Smooth muscle cell (in vitro differentiated cells): ENCODE measurements at regions not wholly inside any gene's neighbourhood (a gene's known extent, or its start where the extent isn't known, plus 50 kb on each side); places are given as distances from the start of the nearest gene placed in this dataset.

Source experiments
- DNase-seq: peaks from one replicate; lab custom pipeline; 2025; ENCODE audit not compliant: unreplicated experiment; lab: John Stamatoyannopoulos, UW
- H2AFZ ChIP-seq: fragments of 200-600 bp; sonication (generic); 2 replicates; pipeline ENCODE4 v1.6.0; 2016; ENCODE audit warnings: antibody characterized with exemption, low read depth, mild to moderate bottlenecking
- H3F3A ChIP-seq: fragments of 200-600 bp; sonication (generic); 2 replicates; pipeline ENCODE4 v1.6.0; 2017; ENCODE audit warnings: antibody characterized with exemption, low read depth
- H3K27ac ChIP-seq: fragments of 200-600 bp; sonication (generic); 2 replicates; pipeline ENCODE4 v1.5.1; 2016; ENCODE audit warnings: low read depth, mild to moderate bottlenecking
- H3K27me3 ChIP-seq: fragments of 200-600 bp; sonication (generic); 2 replicates; pipeline ENCODE4 v1.6.1; 2016; ENCODE audit warnings: low read depth, mild to moderate bottlenecking
- H3K36me3 ChIP-seq: fragments of 200-600 bp; sonication (generic); 2 replicates; pipeline ENCODE4 v1.5.1; 2016; ENCODE audit warnings: low read depth
- H3K4me1 ChIP-seq: fragments of 200-600 bp; sonication (generic); 2 replicates; pipeline ENCODE4 v1.5.1; 2016; ENCODE audit warnings: low read depth
- H3K4me2 ChIP-seq: fragments of 200-600 bp; sonication (generic); 2 replicates; pipeline ENCODE4 v1.6.0; 2016; ENCODE audit warnings: mild to moderate bottlenecking
- H3K4me3 ChIP-seq: fragments of 200-600 bp; sonication (generic); 2 replicates; pipeline ENCODE4 v1.5.1; 2016; ENCODE audit warnings: mild to moderate bottlenecking
- H3K79me2 ChIP-seq: fragments of 200-600 bp; sonication (generic); 2 replicates; pipeline ENCODE4 v1.6.0; 2016; ENCODE audit warnings: low read depth, mild to moderate bottlenecking
- H3K9ac ChIP-seq: fragments of 200-600 bp; sonication (generic); 2 replicates; pipeline ENCODE4 v1.6.0; 2016; ENCODE audit warnings: low read depth
- H3K9me3 ChIP-seq: fragments of 200-600 bp; sonication (generic); replicated peaks from 2 replicates; pipeline ENCODE4 v1.5.1; 2016; ENCODE audit warnings: low read depth
- H4K20me1 ChIP-seq: fragments of 200-600 bp; sonication (generic); 2 replicates; pipeline ENCODE4 v1.6.0; 2016; ENCODE audit warnings: low read depth
- WGBS: methylation state at CpG from one replicate; pipeline ENCODE4 v1.1.7; 2016; ENCODE audit warnings: low lambda C conversion rate; 5-methylcytosine and 5-hydroxymethylcytosine counted together
- TF ChIP-seq, protein P1 (sequence below): fragments of 200-600 bp; sonication (generic); IDR thresholded peaks from 2 replicates; pipeline ENCODE4 v1.5.1; 2017; ENCODE audit warnings: borderline replicate concordance, mild to moderate bottlenecking, antibody characterized with exemption; ENCODE audit not compliant: insufficient read depth, poor library complexity, severe bottlenecking

- Histone ChIP-seq H3K4me1 (peaks cover 11% of the 10 kb centered on the region), H3K9ac (no peak overlapping the region), H3K9me3 (no peaks in the 10 kb centered on the region), H3K27me3 (no peaks in the 10 kb centered on the region), H3F3A (peaks cover 7% of the 10 kb centered on the region), H3K79me2 (no peaks in the 10 kb centered on the region), H3K4me2 (peak overlapping the region; percentile 6), H3K36me3 (no peaks in the 10 kb centered on the region), H4K20me1 (no peaks in the 10 kb centered on the region), H2AFZ (no peak overlapping the region), H3K4me3 (no peak overlapping the region), H3K27ac (peak overlapping the region; percentile 59)
- TF ChIP-seq, protein P1, sequence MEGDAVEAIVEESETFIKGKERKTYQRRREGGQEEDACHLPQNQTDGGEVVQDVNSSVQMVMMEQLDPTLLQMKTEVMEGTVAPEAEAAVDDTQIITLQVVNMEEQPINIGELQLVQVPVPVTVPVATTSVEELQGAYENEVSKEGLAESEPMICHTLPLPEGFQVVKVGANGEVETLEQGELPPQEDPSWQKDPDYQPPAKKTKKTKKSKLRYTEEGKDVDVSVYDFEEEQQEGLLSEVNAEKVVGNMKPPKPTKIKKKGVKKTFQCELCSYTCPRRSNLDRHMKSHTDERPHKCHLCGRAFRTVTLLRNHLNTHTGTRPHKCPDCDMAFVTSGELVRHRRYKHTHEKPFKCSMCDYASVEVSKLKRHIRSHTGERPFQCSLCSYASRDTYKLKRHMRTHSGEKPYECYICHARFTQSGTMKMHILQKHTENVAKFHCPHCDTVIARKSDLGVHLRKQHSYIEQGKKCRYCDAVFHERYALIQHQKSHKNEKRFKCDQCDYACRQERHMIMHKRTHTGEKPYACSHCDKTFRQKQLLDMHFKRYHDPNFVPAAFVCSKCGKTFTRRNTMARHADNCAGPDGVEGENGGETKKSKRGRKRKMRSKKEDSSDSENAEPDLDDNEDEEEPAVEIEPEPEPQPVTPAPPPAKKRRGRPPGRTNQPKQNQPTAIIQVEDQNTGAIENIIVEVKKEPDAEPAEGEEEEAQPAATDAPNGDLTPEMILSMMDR: no peak
- WGBS: 46% methylated on average over 8 of the region's 8 CpGs
- no peak for DNase-seq
Measured at GRCh38 chr9:89743573-89744254, 138.9 kb downstream of the GADD45G start.

GRCh38 chr9:89744255-89744648 is 139.4 kb downstream of the GADD45G start:
- Histone ChIP-seq H3K4me1 (peaks cover 11% of the 10 kb centered on the region), H2AFZ (no peak overlapping the region), H3K79me2 (no peaks in the 10 kb centered on the region), H3F3A (peaks cover 7% of the 10 kb centered on the region), H3K36me3 (no peaks in the 10 kb centered on the region), H3K4me2 (no peak overlapping the region), H4K20me1 (no peaks in the 10 kb centered on the region), H3K27me3 (no peaks in the 10 kb centered on the region), H3K9ac (no peak overlapping the region), H3K9me3 (no peaks in the 10 kb centered on the region), H3K27ac (peak overlapping the region; percentile 59), H3K4me3 (no peak overlapping the region)
- TF ChIP-seq, protein P1: no peak
- WGBS: 46% methylated on average over 8 of the region's 8 CpGs
- DNase-seq: no peak

DNA sequence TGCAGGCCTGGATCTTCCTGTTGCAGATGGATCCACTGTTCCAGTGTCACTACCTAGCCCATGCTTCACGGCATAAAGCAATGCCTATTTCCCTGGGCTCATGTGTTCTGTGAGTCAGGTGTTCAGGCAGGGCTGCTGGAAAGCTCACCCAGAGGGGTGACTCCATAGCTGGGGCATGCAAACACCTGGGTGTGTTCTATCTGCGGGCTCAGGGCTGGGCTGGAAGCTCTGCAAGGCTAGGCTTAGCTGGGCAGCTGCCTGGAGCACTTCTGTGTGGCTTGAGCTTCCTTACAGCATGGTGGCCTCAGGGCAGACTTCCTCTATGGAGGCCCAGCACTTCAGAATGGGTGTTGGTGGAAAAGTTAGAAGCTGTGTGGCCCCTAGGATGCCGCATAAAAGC is 139.9 kb downstream of the GADD45G start:
- peaks cover 7% of the 10 kb centered on the region for H3F3A ChIP-seq
- H3K79me2 ChIP-seq: no peaks in the 10 kb centered on the region
- no peak overlapping the region for H3K9ac ChIP-seq
- no peak overlapping the region for H2AFZ ChIP-seq
- no peaks in the 10 kb centered on the region for H3K9me3 ChIP-seq
- no peaks in the 10 kb centered on the region for H3K27me3 ChIP-seq
- H3K27ac ChIP-seq: peak overlapping the region; percentile 59
- no peak overlapping the region for H3K4me2 ChIP-seq
- H3K36me3 ChIP-seq: no peaks in the 10 kb centered on the region
- no peak for DNase-seq
- H3K4me3 ChIP-seq: no peak overlapping the region
- peaks cover 12% of the 10 kb centered on the region for H3K4me1 ChIP-seq
- TF ChIP-seq, protein P1: no peak
- 83% methylated on average over 3 of the region's 3 CpGs for WGBS
- H4K20me1 ChIP-seq: no peaks in the 10 kb centered on the region
